DMS 273 treated with DMSO at 0.1 percent for 48 hours (cell line): ENCODE measurements at regions not wholly inside any gene's neighbourhood (a gene's known extent, or its start where the extent isn't known, plus 50 kb on each side); places are given as distances from the start of the nearest gene placed in this dataset.

Experiments used
- DNase-seq: peaks from one replicate; lab custom pipeline; 2025; lab: John Stamatoyannopoulos, UW

DNA sequence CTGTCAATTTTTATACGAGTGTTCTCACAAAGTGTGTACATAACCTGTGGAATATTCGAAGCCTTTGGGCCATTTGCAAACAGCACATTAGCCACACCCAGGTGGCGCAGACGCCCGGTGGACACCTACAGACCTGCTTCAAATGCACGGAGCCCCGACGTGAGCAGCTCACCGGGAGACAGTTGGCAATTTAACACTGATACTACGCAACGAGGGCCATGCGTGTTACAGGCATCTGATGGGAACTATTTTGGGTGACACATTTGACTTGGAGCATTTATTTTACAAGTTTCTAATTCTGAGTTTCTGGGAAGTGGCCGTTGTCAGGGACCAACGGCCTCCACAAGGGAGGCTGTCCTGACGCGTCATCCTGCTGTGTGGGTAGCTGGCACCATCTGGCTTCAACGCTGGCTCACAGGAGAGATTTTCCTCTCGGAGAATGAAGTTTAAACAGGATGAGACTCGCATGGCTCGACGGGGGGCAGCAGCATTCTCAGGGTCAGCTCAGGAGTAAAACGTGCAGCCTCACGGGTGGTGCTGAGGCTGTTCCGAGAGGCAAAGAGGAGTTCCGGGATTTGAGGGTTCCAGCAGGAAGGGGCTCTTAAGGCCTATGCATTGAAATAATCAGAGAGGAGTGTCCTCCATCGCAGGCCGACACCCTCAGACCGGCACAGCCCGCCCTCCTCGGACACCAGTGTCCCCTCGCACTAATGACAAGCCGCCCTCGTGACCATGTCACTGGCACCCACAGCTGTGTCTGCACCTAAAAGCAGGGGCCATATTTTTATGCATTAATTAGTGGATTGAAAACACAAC is 207.4 kb downstream of the DLL1 start:
- peak; percentile 19 for DNase-seq

GRCh38 chr6:170082531-170083187 is 208.2 kb downstream of the DLL1 start:
- DNase-seq, result no peak

DNA sequence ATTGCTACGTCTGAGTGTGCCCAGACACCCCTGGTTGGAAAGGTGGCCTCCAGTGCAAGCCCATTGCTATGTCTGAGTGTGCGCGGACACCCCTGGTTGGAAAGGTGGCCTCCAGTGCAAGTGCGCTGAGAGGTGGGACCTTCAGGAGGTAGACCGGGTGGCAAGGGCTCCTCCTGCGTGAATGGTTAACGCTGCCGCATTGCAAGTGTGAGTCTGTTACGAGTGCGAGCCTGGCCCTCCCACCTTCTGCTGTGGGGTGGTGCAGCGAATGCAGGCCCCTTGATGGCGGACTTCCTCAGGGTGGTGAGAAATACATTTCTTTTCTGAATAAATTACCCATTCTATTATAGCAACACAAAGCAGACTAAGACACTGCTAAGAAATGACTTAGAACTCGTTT is 208.8 kb downstream of the DLL1 start:
- no peak for DNase-seq

DNA sequence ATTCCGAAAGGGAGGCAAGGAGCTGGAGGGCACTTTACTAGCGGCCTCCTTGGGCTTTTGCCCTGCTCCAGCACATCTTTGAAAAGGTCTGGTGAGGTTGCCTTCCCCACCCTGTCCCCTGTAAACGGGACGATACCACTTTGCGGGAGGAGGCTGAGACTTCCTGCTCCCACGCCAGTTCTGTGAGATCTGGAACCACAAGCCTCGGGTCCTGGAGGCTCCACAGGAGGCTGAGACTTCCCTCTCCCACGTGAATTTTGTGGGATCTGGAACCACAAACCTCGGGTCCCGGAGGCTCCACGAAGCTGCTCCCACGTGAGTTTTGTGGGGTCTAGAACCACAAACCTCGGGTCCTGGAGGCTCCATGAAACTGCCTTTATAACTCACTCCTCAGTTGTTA is 209.3 kb downstream of the DLL1 start:
- DNase-seq, result no peak

- DNase-seq, result peak; percentile 57
Measured at GRCh38 chr6:170080828-170081371, 210.0 kb downstream of the DLL1 start.

DNA sequence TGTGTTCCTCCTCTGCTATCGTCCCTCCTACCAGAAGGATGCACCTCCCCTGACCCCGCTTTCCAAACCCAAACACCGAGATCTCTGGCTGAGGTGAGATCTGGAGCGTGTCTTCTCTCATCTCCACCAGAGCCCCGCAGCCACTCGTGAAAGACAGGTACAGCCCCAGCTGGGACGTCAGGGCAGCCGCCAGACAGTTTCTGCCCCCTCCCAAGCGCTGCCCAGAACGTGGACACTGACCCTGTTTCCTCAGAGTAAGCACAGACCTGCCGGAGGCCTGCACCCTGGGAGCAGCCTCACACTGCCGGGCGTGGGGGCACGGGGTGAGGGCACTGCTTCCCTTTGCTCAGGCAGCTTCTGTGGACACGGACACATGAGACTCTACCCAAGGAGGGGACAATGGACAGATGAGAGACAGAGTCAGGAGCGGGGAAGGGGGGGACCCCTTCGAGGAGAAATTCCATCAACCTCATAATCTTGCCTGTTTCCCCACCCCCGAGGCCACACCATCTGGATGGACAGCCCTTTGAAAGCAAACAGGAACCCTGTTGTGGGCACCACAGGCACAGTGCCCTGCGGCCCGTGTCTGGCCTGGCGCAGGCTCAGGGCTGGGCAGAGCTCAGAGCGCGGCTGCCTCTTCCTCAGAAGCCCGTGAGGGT is 210.6 kb downstream of the DLL1 start:
- DNase-seq, result no peak

GRCh38 chr6:170076466-170077165 is 214.3 kb downstream of the DLL1 start:
- no peak for DNase-seq

DNA sequence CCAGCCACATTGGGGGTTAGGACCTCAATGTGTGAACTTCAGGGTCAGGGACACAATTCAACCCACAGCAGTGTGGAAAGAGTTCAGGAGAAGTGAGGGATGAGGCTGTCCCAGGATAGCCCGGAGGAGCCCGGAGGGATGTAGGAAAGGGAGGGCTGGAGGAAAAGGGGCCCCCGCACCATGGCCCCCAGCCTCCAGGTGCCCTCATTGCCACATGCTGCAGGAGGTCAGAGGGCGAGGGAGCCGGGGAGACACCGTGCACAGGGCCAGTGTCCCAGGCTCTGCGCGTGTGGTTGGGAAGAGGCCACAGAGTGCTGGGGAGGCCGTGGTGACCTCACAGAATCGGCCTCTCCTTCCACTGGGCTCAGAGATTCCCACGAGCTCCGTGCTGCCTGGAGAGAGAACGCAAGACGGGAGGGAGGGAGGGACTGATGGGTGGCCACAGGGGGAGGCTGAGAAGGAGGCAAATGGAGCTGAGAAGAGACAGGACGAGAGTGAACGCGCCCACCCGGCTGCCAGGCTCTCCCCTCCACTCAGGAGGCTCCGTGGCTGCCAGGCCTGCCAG is 215.1 kb downstream of the DLL1 start:
- DNase-seq, result no peak

GRCh38 chr6:170074907-170075306 is 216.0 kb downstream of the DLL1 start:
- DNase-seq, result no peak

DNA sequence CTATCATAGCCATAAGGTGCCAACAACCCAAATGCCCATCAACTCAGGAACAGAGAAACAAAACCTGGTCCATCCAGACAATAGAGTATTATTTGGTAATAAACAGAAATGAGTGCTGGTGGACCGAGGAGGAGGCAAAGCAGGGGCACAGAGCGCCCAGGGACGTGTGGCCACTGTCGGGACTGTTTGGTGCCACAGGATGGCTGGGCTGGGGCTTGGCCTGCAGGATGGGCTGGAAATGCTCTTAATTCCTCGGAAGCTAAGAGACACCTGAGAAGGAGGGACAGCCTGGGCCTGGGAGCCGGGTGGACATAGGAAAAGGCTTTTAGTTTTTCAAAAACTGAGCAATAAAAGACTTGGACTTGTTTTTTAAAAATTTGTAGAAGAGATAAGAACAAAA is 216.4 kb downstream of the DLL1 start:
- DNase-seq, result no peak

- DNase-seq, result no peak
Measured at GRCh38 chr6:170073846-170074245, 217.0 kb downstream of the DLL1 start.

DNA sequence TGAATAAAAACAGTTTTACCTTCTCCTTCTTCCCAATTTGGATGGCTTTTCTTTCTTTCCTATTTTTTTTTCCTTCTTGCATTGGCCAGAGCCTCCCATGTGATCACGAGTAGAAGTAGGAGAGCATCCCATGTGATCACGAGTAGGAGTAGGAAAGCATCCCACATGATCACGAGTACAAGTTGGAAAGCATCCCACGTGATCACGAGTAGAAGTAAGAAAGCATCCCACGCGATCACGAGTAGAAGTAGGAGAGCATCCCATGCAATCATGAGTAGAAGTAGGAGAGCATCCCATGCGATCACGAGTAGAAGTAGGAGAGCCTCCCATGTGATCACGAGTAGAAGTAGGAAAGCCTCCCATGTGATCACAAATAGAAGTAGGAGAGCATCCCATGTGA is 218.6 kb downstream of the DLL1 start:
- DNase-seq, result no peak

GRCh38 chr6:170069611-170070010 is 221.3 kb downstream of the DLL1 start:
- no peak for DNase-seq

DNA sequence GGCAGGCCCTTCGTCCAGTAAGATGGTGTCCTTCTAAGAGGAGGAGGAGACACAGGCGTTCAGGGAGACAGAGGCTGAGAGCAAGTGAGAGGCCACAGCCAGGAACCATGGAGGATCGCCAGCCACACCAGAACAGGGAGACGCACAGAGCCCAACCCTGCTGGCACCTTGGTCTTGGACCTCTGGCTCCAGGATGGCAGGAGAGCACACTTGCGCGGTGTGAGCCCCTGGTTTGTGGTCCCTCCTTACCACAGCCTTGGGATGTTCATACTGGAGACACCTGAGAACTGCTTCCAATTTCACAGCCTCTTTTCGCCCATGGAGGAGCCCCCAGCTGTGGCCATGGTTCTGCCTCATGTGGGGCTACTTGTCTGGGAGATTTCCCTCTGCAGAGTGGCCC is 222.4 kb downstream of the DLL1 start:
- DNase-seq, result no peak

GRCh38 chr6:170067923-170068360 is 222.9 kb downstream of the DLL1 start:
- no peak for DNase-seq

DNA sequence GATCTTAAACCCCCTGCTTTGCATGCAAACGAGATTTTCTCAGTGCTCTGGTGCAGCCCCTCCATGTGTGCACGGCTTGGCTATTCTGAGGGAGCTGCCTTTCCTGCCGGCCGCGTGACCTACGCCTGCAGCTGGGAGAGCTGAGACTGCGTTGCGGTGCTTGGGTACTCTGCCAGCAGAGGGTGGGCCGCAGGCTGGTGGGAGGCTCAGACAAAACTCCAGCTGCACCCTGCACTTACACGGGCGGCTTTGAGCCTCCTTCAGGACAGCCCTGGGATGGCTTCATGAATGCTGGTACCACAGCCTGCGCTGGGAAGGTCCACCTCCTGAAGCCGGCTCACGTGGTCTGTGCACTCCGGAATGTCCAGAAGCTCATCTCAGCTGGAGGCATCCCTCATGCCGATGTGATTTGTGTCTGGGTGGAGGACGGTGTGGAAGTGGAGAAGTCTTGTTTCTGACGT is 223.7 kb downstream of the DLL1 start:
- DNase-seq, result no peak

- no peak for DNase-seq
Measured at GRCh38 chr6:170066679-170067078, 224.2 kb downstream of the DLL1 start.

- DNase-seq, result no peak
Measured at GRCh38 chr6:170063851-170064602, 226.9 kb downstream of the DLL1 start.

GRCh38 chr6:170063431-170063830 is 227.4 kb downstream of the DLL1 start:
- DNase-seq, result no peak

- no peak for DNase-seq
Measured at GRCh38 chr6:170062915-170063241, 228.0 kb downstream of the DLL1 start.
